ENCODE measurements at regions not wholly inside any gene's neighbourhood (a gene's known extent, or its start where the extent isn't known, plus 50 kb on each side); places are given as distances from the start of the nearest gene placed in this dataset.
A peak's percentile ranks its signal among the peaks of the same experiment; 100 is the strongest.
"Not testable (repeated sequence)": the region's sequence is repeated elsewhere in the genome, so short reads cannot be mapped to it uniquely, and the experiment has no call there.

DNA sequence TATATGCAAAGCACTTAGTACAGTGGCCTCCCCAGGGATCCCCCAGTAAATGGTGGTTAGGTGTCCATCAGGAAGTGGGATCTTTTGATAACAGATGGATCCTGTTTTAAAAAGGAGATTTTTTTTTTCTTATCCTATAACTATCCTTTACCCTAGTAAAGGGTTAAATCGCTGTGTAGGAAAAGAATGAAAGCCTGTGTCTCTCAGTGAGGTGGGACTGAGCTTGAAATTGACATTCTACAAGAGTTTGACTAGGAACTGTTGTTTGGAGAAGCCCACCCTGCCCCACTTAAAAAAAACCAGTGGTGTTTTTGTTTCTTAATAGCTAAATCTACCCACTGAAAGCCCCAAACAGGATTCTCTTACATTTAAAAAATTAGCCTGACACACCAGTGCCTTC is 112.2 kb upstream of the EGLN3 start:
- in situ Hi-C loops (cut with HindIII; ENCODE audit: low sequenced_read_pairs): no loop called here
- no peak for DNase-seq (ENCODE audit: low spot score)

- no peak for DNase-seq (ENCODE audit: low spot score)
- in situ Hi-C loops (cut with HindIII; ENCODE audit: low sequenced_read_pairs): no loop called here
Observed at GRCh38 chr14:34062353-34062973, 111.6 kb upstream of the EGLN3 start.

- DNase-seq (ENCODE audit: low spot score): peak; percentile 27
- in situ Hi-C loops (cut with HindIII; ENCODE audit: low sequenced_read_pairs): no loop called here
Observed at GRCh38 chr14:34060651-34060999, 109.8 kb upstream of the EGLN3 start.

GRCh38 chr14:34059925-34060650 is 109.2 kb upstream of the EGLN3 start:
- in situ Hi-C loops (cut with HindIII; ENCODE audit: low sequenced_read_pairs): no loop called here
- peak; percentile 29 for DNase-seq (ENCODE audit: low spot score)

GRCh38 chr14:34059037-34059924 is 108.4 kb upstream of the EGLN3 start:
- in situ Hi-C loops (cut with HindIII; ENCODE audit: low sequenced_read_pairs): no loop called here
- DNase-seq (ENCODE audit: low spot score): no peak

GRCh38 chr14:34058510-34058909 is 107.6 kb upstream of the EGLN3 start:
- in situ Hi-C loops (cut with HindIII; ENCODE audit: low sequenced_read_pairs): no loop called here
- DNase-seq (ENCODE audit: low spot score): no peak

GRCh38 chr14:34056046-34056445 is 105.2 kb upstream of the EGLN3 start:
- in situ Hi-C loops (cut with HindIII; ENCODE audit: low sequenced_read_pairs): no loop called here
- DNase-seq (ENCODE audit: low spot score): no peak

GRCh38 chr14:34055157-34055950 is 104.5 kb upstream of the EGLN3 start:
- no peak for DNase-seq (ENCODE audit: low spot score)
- in situ Hi-C loops (cut with HindIII; ENCODE audit: low sequenced_read_pairs): no loop called here

GRCh38 chr14:34053666-34054065 is 102.8 kb upstream of the EGLN3 start:
- in situ Hi-C loops (cut with HindIII; ENCODE audit: low sequenced_read_pairs): no loop called here
- peak; percentile 86 for DNase-seq (ENCODE audit: low spot score)

GRCh38 chr14:34052658-34053014 is 101.8 kb upstream of the EGLN3 start:
- in situ Hi-C loops (cut with HindIII; ENCODE audit: low sequenced_read_pairs): no loop called here
- no peak for DNase-seq (ENCODE audit: low spot score)

DNA sequence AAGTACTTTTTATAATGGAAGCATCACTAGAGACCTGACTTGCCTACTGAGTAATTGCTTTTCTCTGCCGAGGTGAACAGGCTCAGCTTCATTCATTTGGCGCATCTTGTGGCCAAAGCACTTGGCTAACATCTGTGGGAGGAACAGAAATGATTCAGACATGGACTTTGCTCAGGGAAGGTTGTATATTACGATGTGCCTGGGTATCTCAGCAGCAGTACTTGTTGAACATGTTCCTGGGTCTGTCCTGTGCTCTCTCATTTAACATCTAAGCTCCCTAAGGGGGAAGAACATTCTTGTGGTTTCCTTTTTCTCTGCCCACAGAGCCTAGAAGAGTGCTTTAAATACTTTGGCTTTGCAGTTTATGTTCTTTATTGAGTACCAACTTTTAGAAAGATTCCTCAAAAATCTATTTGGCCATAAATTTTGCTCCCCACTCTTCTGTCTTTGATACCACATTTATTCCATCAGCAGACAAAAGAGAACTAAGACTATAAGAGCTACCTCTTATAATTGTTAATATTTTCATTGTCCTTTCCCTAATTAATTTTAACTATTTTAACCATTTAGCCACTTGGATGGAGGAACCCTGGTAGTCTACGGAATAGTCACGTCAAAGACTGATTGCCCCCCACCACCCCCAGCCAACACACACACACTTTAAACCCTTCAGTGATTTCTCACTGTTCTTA is 101.2 kb upstream of the EGLN3 start:
- in situ Hi-C loops (cut with HindIII; ENCODE audit: low sequenced_read_pairs): no loop called here
- no peak for DNase-seq (ENCODE audit: low spot score)

DNA sequence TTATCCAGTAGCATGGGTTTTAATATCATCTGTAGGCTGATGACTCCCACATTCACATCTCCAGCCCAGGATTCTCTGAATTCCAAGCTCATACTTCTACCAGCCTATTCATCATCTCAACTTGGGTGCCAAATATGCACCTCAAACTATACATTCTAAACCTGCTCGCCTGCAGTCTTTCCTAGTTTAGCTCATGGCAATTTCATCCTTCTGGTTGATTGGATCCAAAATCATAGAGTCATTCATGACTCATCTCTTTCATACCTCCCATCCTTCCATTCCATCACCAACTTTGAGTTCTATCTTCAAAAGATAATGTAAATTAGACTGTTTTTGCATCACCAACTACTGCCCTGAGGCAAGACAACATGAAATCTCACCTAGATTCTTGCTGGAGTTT is 99.7 kb upstream of the EGLN3 start:
- no peak for DNase-seq (ENCODE audit: low spot score)
- in situ Hi-C loops (cut with HindIII; ENCODE audit: low sequenced_read_pairs): no loop called here

GRCh38 chr14:34049790-34050189 is 98.9 kb upstream of the EGLN3 start:
- no peak for DNase-seq (ENCODE audit: low spot score)
- in situ Hi-C loops (cut with HindIII; ENCODE audit: low sequenced_read_pairs): no loop called here

GRCh38 chr14:34049187-34049586 is 98.3 kb upstream of the EGLN3 start:
- DNase-seq (ENCODE audit: low spot score); in situ Hi-C loops (cut with HindIII; ENCODE audit: low sequenced_read_pairs): not testable (repeated sequence)

GRCh38 chr14:34046799-34047520 is 96.1 kb upstream of the EGLN3 start:
- in situ Hi-C loops (cut with HindIII; ENCODE audit: low sequenced_read_pairs): no loop called here
- no peak for DNase-seq (ENCODE audit: low spot score)

GRCh38 chr14:34044666-34045306 is 93.9 kb upstream of the EGLN3 start:
- in situ Hi-C loops (cut with HindIII; ENCODE audit: low sequenced_read_pairs): no loop called here
- no peak for DNase-seq (ENCODE audit: low spot score)

- in situ Hi-C loops (cut with HindIII; ENCODE audit: low sequenced_read_pairs): no loop called here
- no peak for DNase-seq (ENCODE audit: low spot score)
Observed at GRCh38 chr14:34044373-34044637, 93.4 kb upstream of the EGLN3 start.
